Activated gamma-delta T cell treated with Interleukin-2 at 50 U/mL for 16 hours (primary cell): ENCODE measurements at regions not wholly inside any gene's neighbourhood (a gene's known extent, or its start where the extent isn't known, plus 50 kb on each side); places are given as distances from the start of the nearest gene placed in this dataset.

ENCODE experiments used
- DNase-seq: peaks from one replicate; pipeline ENCODE4 v3.0.0-alpha.2; 2020

- DNase-seq = no peak
Observed at GRCh38 chr6:164427728-164428402, 881.5 kb downstream of the C6orf118 start.

- no peak for DNase-seq
Observed at GRCh38 chr6:164424489-164424888, 884.9 kb downstream of the C6orf118 start.

- no peak for DNase-seq
Observed at GRCh38 chr6:164419099-164419498, 890.3 kb downstream of the C6orf118 start.

GRCh38 chr6:164418262-164418588 is 891.2 kb downstream of the C6orf118 start:
- DNase-seq = no peak

GRCh38 chr6:164417537-164418261 is 891.7 kb downstream of the C6orf118 start:
- DNase-seq = no peak

GRCh38 chr6:164415832-164416563 is 893.4 kb downstream of the C6orf118 start:
- DNase-seq = no peak

GRCh38 chr6:164414695-164415094 is 894.7 kb downstream of the C6orf118 start:
- no peak for DNase-seq

GRCh38 chr6:164412566-164412965 is 896.8 kb downstream of the C6orf118 start:
- no peak for DNase-seq

GRCh38 chr6:164410017-164410416 is 899.4 kb downstream of the C6orf118 start:
- no peak for DNase-seq

- DNase-seq = no peak
Observed at GRCh38 chr6:164409309-164410009, 899.9 kb downstream of the C6orf118 start.

GRCh38 chr6:164408868-164409267 is 900.5 kb downstream of the C6orf118 start:
- DNase-seq = no peak

GRCh38 chr6:164404812-164405488 is 904.5 kb downstream of the C6orf118 start:
- no peak for DNase-seq

GRCh38 chr6:164401871-164402270 is 907.5 kb downstream of the C6orf118 start:
- no peak for DNase-seq

GRCh38 chr6:164398647-164399046 is 910.8 kb downstream of the C6orf118 start:
- DNase-seq = no peak

GRCh38 chr6:164396071-164397047 is 913.0 kb downstream of the C6orf118 start:
- DNase-seq = no peak

GRCh38 chr6:164379795-164380194 is 929.6 kb downstream of the C6orf118 start:
- no peak for DNase-seq

GRCh38 chr6:164378330-164378729 is 931.1 kb downstream of the C6orf118 start:
- DNase-seq = no peak

- DNase-seq = no peak
Observed at GRCh38 chr6:164377348-164377918, 932.0 kb downstream of the C6orf118 start.

- no peak for DNase-seq
Observed at GRCh38 chr6:164370773-164371172, 938.6 kb downstream of the C6orf118 start.

GRCh38 chr6:164359441-164359840 is 944.9 kb downstream of the QKI start:
- DNase-seq = no peak

GRCh38 chr6:164359036-164359435 is 944.5 kb downstream of the QKI start:
- DNase-seq = no peak
